HG03097 (cell line): ENCODE measurements at regions not wholly inside any gene's neighbourhood (a gene's known extent, or its start where the extent isn't known, plus 50 kb on each side); places are given as distances from the start of the nearest gene placed in this dataset.

ENCODE experiments used
- ATAC-seq: cut with Tn5 transposase; IDR thresholded peaks from one replicate; pipeline ENCODE4 v1.9.1; 2021; ENCODE audit not compliant: unreplicated experiment, low FRiP score

GRCh38 chr5:143511736-143512135, 108.2 kb upstream of the NR3C1 start:
- no peak for ATAC-seq

- no peak for ATAC-seq
Observed at GRCh38 chr5:143509758-143510221, 106.3 kb upstream of the NR3C1 start.

GRCh38 chr5:143506836-143507552, 103.5 kb upstream of the NR3C1 start:
- ATAC-seq, result no peak

GRCh38 chr5:143505934-143506333, 102.4 kb upstream of the NR3C1 start:
- no peak for ATAC-seq

GRCh38 chr5:143505354-143505753, 101.9 kb upstream of the NR3C1 start:
- ATAC-seq, result no peak

GRCh38 chr5:143501310-143502044, 98.0 kb upstream of the NR3C1 start:
- ATAC-seq, result no peak

- no peak for ATAC-seq
Observed at GRCh38 chr5:143499480-143500114, 96.1 kb upstream of the NR3C1 start.

- ATAC-seq, result no peak
Observed at GRCh38 chr5:143498821-143499220, 95.3 kb upstream of the NR3C1 start.

- no peak for ATAC-seq
Observed at GRCh38 chr5:143497749-143498148, 94.3 kb upstream of the NR3C1 start.

- ATAC-seq, result no peak
Observed at GRCh38 chr5:143496943-143497342, 93.5 kb upstream of the NR3C1 start.

- ATAC-seq, result no peak
Observed at GRCh38 chr5:143495821-143496275, 92.4 kb upstream of the NR3C1 start.

GRCh38 chr5:143495110-143495509, 91.6 kb upstream of the NR3C1 start:
- no peak for ATAC-seq

- ATAC-seq, result no peak
Observed at GRCh38 chr5:143494595-143494994, 91.1 kb upstream of the NR3C1 start.

GRCh38 chr5:143494162-143494561, 90.7 kb upstream of the NR3C1 start:
- ATAC-seq, result no peak

GRCh38 chr5:143492783-143493182, 89.3 kb upstream of the NR3C1 start:
- no peak for ATAC-seq

- no peak for ATAC-seq
Observed at GRCh38 chr5:143491646-143492045, 88.2 kb upstream of the NR3C1 start.

GRCh38 chr5:143488381-143488780, 84.9 kb upstream of the NR3C1 start:
- no peak for ATAC-seq

GRCh38 chr5:143484601-143485000, 81.1 kb upstream of the NR3C1 start:
- no peak for ATAC-seq

- ATAC-seq, result no peak
Observed at GRCh38 chr5:143481697-143482531, 78.4 kb upstream of the NR3C1 start.

GRCh38 chr5:143480001-143480400, 76.5 kb upstream of the NR3C1 start:
- ATAC-seq, result no peak

GRCh38 chr5:143479394-143479793, 75.9 kb upstream of the NR3C1 start:
- no peak for ATAC-seq
